Activated T-cell treated with anti-CD3 and anti-CD28 coated beads, Interleukin-2, amount 50 U/mL, for 48 hours (primary cell): ENCODE measurements at regions not wholly inside any gene's neighbourhood (a gene's known extent, or its start where the extent isn't known, plus 50 kb on each side); places are given as distances from the start of the nearest gene placed in this dataset.

ENCODE experiments used
- DNase-seq, 2 experiments: peaks; one replicate each; pipeline ENCODE4 v3.0.0-alpha.2; 2020

GRCh38 chr15:85847031-85847430 is 52.3 kb upstream of the KLHL25 start:
- DNase-seq = no peak

- no peak for DNase-seq
Observed at GRCh38 chr15:85849946-85850345, 55.2 kb upstream of the KLHL25 start.

- DNase-seq = no peak
Observed at GRCh38 chr15:85852969-85853368, 58.2 kb upstream of the KLHL25 start.

- peak; percentile 51 to 55 for DNase-seq
Observed at GRCh38 chr15:85854345-85855097, 59.8 kb upstream of the KLHL25 start.

GRCh38 chr15:85858586-85859375 is 64.1 kb upstream of the KLHL25 start:
- peak; percentile 84 to 86 for DNase-seq

- DNase-seq = no peak
Observed at GRCh38 chr15:85859671-85860070, 64.9 kb upstream of the KLHL25 start.

- no peak for DNase-seq
Observed at GRCh38 chr15:85860394-85861161, 65.9 kb upstream of the KLHL25 start.

- no peak for DNase-seq
Observed at GRCh38 chr15:85865070-85865684, 70.5 kb upstream of the KLHL25 start.

GRCh38 chr15:85867250-85867649 is 72.5 kb upstream of the KLHL25 start:
- DNase-seq = no peak

GRCh38 chr15:85869124-85869523 is 74.4 kb upstream of the KLHL25 start:
- no peak for DNase-seq

GRCh38 chr15:85870216-85871014 is 75.7 kb upstream of the KLHL25 start:
- no peak for DNase-seq

GRCh38 chr15:85871545-85871944 is 76.8 kb upstream of the KLHL25 start:
- no peak for DNase-seq

GRCh38 chr15:85872125-85872524 is 77.4 kb upstream of the KLHL25 start:
- no peak for DNase-seq

- DNase-seq = no peak
Observed at GRCh38 chr15:85874236-85874635, 79.5 kb upstream of the KLHL25 start.

- no peak for DNase-seq
Observed at GRCh38 chr15:85875756-85876155, 81.0 kb upstream of the KLHL25 start.

GRCh38 chr15:85878828-85879225 is 84.1 kb upstream of the KLHL25 start:
- no peak for DNase-seq

GRCh38 chr15:85879334-85880163 is 84.8 kb upstream of the KLHL25 start:
- DNase-seq = no peak

- DNase-seq = no peak
Observed at GRCh38 chr15:85880501-85881190, 85.9 kb upstream of the KLHL25 start.

- no peak for DNase-seq
Observed at GRCh38 chr15:85886309-85886811, 91.6 kb upstream of the KLHL25 start.

- DNase-seq = no peak
Observed at GRCh38 chr15:85889956-85890619, 95.4 kb upstream of the KLHL25 start.
